ENCODE measurements at regions not wholly inside any gene's neighbourhood (a gene's known extent, or its start where the extent isn't known, plus 50 kb on each side); places are given as distances from the start of the nearest gene placed in this dataset.

DNA sequence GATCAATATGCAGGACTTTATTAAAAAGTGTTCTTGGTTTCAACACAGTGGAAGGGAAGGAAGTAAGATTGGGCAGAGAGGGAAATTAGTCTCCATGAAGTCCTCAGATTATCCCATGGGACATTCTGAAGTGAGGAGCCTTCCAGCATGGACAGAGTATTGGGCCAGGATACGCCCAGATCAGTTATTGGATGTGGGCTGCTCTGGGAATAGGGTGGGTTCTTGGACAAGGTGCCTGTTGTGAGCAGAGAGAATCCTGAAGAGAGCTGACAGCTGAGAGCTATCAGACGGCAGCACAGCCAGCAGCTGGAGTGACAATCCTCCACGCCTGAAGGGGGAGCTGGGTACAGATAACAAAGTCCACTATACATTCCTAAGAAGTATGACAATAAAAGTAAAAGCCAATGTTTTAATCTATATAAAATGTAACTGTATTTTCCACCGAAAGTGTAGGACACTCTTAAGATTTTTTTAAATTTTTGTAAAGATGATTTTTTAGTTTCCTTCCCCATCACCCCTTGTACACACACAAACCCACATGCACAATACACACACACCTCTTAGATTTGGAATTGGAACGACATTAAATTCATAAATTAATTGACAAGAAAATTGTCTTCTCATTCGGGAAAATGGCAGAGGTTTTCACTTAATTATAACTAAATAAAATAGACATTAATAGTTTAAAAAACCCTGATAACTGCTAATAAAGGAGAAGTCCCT lies 107.8 kb downstream of the FBXO5 start:
- Histone ChIP-seq H3K27ac (ENCODE audit: low read depth in 1 of 2, low read length in 1 of 2) (no peak overlapping the region), H3K4me3 (no peak overlapping the region), H3K4me1 (ENCODE audit: control insufficient read depth in 5 of 5, insufficient read depth in 5 of 5, low read length in 5 of 5) (no peaks in the 10 kb centered on the region), H3K9ac (ENCODE audit: insufficient read depth in 1 of 2, low read length in 2 of 2) (no peak overlapping the region), H3K9me3 (ENCODE audit: control insufficient read depth in 4 of 4, insufficient read depth in 3 of 4, low read length in 3 of 4) (no peaks in the 10 kb centered on the region), H3K27me3 (ENCODE audit: control insufficient read depth in 3 of 3, insufficient read depth in 3 of 3, low read length in 2 of 3) (no peaks in the 10 kb centered on the region), H3K36me3 (ENCODE audit: control insufficient read depth in 4 of 4, insufficient read depth in 4 of 4, low read length in 4 of 4) (no peaks in the 10 kb centered on the region)
- no peak for ATAC-seq (ENCODE audit: insufficient read depth, low FRiP score)
- TF ChIP-seq, protein P1, sequence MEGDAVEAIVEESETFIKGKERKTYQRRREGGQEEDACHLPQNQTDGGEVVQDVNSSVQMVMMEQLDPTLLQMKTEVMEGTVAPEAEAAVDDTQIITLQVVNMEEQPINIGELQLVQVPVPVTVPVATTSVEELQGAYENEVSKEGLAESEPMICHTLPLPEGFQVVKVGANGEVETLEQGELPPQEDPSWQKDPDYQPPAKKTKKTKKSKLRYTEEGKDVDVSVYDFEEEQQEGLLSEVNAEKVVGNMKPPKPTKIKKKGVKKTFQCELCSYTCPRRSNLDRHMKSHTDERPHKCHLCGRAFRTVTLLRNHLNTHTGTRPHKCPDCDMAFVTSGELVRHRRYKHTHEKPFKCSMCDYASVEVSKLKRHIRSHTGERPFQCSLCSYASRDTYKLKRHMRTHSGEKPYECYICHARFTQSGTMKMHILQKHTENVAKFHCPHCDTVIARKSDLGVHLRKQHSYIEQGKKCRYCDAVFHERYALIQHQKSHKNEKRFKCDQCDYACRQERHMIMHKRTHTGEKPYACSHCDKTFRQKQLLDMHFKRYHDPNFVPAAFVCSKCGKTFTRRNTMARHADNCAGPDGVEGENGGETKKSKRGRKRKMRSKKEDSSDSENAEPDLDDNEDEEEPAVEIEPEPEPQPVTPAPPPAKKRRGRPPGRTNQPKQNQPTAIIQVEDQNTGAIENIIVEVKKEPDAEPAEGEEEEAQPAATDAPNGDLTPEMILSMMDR (IDR thresholded peaks at IDR 0.05; ENCODE audit: control extremely low read depth, extremely low read depth), result no peak
- DNase-seq, result no peak
- 53 to 76% methylated on average over 6 of the region's 6 CpGs for WGBS, 2 donors

DNA sequence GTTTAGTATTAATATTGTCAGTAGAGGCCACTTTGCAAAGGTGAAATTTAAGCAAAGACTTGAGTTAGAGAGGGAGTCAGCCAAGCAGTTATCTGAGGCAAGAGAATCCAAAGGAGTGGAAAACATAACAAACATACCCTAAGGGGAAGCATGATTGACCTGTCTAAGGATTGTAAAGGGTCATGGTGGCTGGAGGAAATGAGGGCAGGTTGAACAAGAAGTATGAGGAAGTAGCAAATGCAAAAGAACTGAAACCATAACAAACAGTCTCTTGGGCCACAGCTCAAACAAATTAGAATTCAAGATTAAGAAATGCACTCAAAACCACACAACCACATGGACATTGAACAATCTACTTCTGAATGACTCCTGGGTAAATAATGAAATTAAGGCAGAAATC lies 103.2 kb downstream of the FBXO5 start:
- DNase-seq (no peak), ATAC-seq (ENCODE audit: insufficient read depth, low FRiP score) (no peak)
- Histone ChIP-seq H3K27me3 (ENCODE audit: control insufficient read depth in 3 of 3, insufficient read depth in 3 of 3, low read length in 2 of 3) (no peaks in the 10 kb centered on the region), H3K27ac (ENCODE audit: low read depth in 1 of 2, low read length in 1 of 2) (no peak overlapping the region), H3K36me3 (ENCODE audit: control insufficient read depth in 4 of 4, insufficient read depth in 4 of 4, low read length in 4 of 4) (no peaks in the 10 kb centered on the region), H3K4me1 (ENCODE audit: control insufficient read depth in 5 of 5, insufficient read depth in 5 of 5, low read length in 5 of 5) (no peaks in the 10 kb centered on the region), H3K9me3 (ENCODE audit: control insufficient read depth in 4 of 4, insufficient read depth in 3 of 4, low read length in 3 of 4) (peaks cover 0 to 8% (median 0%) of the 10 kb centered on the region in 4 donors), H3K9ac (ENCODE audit: insufficient read depth in 1 of 2, low read length in 2 of 2) (no peak overlapping the region), H3K4me3 (no peak overlapping the region)
- TF ChIP-seq, protein P1 (IDR thresholded peaks at IDR 0.05; ENCODE audit: control extremely low read depth, extremely low read depth), result no peak

DNA sequence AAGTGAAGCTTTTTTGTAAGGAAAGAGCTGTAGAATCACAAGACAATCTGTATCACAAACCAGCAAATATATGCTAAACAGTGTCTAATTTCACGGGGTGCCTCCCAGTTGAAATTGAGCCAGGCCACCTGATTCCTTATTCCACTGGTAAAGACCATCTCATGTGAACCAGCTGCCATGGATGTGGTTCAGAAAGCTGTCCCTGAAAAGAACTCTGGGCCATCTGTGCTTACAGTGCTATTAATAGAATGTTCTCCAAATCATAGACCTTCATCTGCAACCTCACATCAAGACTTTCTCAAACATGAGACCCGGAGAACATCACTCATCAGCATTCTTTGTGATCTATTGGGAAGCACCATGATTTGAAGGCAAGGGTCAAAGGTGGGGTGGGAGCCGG lies 89.7 kb downstream of the FBXO5 start:
- H3K36me3 ChIP-seq (ENCODE audit: control insufficient read depth in 4 of 4, insufficient read depth in 4 of 4, low read length in 4 of 4), result no peaks in the 10 kb centered on the region
- H3K9ac ChIP-seq (ENCODE audit: insufficient read depth in 1 of 2, low read length in 2 of 2), result no peak overlapping the region
- ATAC-seq (ENCODE audit: insufficient read depth, low FRiP score) (no peak), DNase-seq (no peak)
- no peak overlapping the region for H3K4me3 ChIP-seq
- H3K27ac ChIP-seq (ENCODE audit: low read depth in 1 of 2, low read length in 1 of 2), result no peak overlapping the region
- 77 to 87% methylated on average over 3 of the region's 3 CpGs for WGBS, 2 donors
- H3K4me1 ChIP-seq (ENCODE audit: control insufficient read depth in 5 of 5, insufficient read depth in 5 of 5, low read length in 5 of 5), result no peaks in the 10 kb centered on the region
- H3K27me3 ChIP-seq (ENCODE audit: control insufficient read depth in 3 of 3, insufficient read depth in 3 of 3, low read length in 2 of 3), result no peaks in the 10 kb centered on the region
- TF ChIP-seq, protein P1 (IDR thresholded peaks at IDR 0.05; ENCODE audit: control extremely low read depth, extremely low read depth), result no peak
- H3K9me3 ChIP-seq (ENCODE audit: control insufficient read depth in 4 of 4, insufficient read depth in 3 of 4, low read length in 3 of 4), result no peaks in the 10 kb centered on the region

DNA sequence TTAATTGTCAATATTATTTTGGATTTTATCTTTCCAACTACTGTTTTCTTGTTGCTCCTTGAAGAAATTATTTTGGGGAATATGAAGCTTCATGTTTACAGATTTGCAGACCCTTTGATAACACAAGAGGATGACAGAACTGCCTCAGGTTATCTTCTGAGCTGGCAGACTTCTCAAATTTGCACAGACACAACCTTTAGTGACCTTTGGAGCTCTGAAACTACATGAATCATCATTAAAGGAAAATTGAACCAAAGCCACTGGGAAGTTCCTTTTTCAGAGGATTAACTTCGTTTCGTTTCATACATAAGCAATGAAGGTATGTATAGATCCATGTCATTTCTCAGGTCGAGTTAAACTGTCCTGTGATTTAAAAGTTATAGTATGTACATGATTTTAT lies 85.9 kb downstream of the FBXO5 start:
- ATAC-seq (ENCODE audit: insufficient read depth, low FRiP score), result no peak
- Histone ChIP-seq H3K27ac (ENCODE audit: low read depth in 1 of 2, low read length in 1 of 2) (no peak overlapping the region), H3K4me1 (ENCODE audit: control insufficient read depth in 5 of 5, insufficient read depth in 5 of 5, low read length in 5 of 5) (no peaks in the 10 kb centered on the region), H3K4me3 (no peak overlapping the region), H3K9ac (ENCODE audit: insufficient read depth in 1 of 2, low read length in 2 of 2) (no peak overlapping the region), H3K27me3 (ENCODE audit: control insufficient read depth in 3 of 3, insufficient read depth in 3 of 3, low read length in 2 of 3) (no peaks in the 10 kb centered on the region), H3K36me3 (ENCODE audit: control insufficient read depth in 4 of 4, insufficient read depth in 4 of 4, low read length in 4 of 4) (no peaks in the 10 kb centered on the region), H3K9me3 (ENCODE audit: control insufficient read depth in 4 of 4, insufficient read depth in 3 of 4, low read length in 3 of 4) (no peaks in the 10 kb centered on the region)
- 41% methylated on average over 3 of the region's 3 CpGs for WGBS, 2 donors
- TF ChIP-seq, protein P1 (IDR thresholded peaks at IDR 0.05; ENCODE audit: control extremely low read depth, extremely low read depth), result no peak
- DNase-seq, result no peak
